Activated naive CD8-positive, alpha-beta T cell (primary cell): ENCODE measurements at regions not wholly inside any gene's neighbourhood (a gene's known extent, or its start where the extent isn't known, plus 50 kb on each side); places are given as distances from the start of the nearest gene placed in this dataset.

Source experiments
- H3K27ac Mint-ChIP-seq: one replicate; pipeline ENCODE4 v1.8.0; 2021; ENCODE audit warnings: mixed read lengths
- H3K27me3 Mint-ChIP-seq: one replicate; pipeline ENCODE4 v1.8.0; 2021; ENCODE audit warnings: mixed read lengths
- H3K36me3 Mint-ChIP-seq: one replicate; pipeline ENCODE4 v1.8.0; 2021; ENCODE audit warnings: mixed read lengths
- H3K4me1 Mint-ChIP-seq: one replicate; pipeline ENCODE4 v1.8.0; 2021; ENCODE audit warnings: low read depth, mixed read lengths
- H3K4me3 Mint-ChIP-seq: one replicate; pipeline ENCODE4 v1.8.0; 2021; ENCODE audit warnings: mild to moderate bottlenecking, mixed read lengths
- H3K9me3 Mint-ChIP-seq: one replicate; pipeline ENCODE4 v1.8.0; 2021; ENCODE audit warnings: low read depth, mixed read lengths

DNA sequence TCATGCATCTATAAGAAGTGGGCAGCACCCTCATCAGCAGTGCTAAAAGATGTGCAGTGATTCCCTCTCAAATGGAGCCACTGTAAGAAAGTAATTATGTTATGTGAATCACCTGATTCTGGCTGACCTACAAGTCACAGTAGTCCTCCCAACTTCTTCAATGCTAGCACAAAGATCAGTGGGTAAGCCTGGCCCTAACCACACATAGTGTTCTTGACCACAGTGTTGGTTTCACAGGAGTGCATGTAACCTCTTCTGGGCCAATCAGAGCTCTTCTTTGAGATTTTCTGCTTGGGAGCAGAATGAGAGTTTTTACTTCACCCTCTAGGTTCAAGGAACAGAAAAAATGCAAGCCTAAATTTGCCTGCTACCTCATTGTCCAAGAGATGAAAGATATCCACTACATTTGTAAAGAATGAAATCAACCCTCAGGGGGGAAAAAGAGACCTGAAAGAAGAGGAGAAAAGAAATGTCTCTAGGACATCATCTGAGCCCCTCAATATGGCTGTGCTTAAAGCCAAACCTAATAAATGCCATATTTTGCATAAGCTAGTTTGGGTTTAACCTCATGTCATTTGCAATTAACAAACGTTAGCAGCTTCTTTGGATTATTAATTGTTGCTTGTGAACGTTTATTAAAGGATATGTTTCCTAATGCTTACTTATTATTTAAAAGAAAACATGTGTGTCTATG lies 65.3 kb upstream of the ADRB2 start:
- Mint-ChIP-seq H3K27ac (no peak overlapping the region), H3K27me3 (peaks cover 11% of the 10 kb centered on the region), H3K4me3 (no peak overlapping the region)

DNA sequence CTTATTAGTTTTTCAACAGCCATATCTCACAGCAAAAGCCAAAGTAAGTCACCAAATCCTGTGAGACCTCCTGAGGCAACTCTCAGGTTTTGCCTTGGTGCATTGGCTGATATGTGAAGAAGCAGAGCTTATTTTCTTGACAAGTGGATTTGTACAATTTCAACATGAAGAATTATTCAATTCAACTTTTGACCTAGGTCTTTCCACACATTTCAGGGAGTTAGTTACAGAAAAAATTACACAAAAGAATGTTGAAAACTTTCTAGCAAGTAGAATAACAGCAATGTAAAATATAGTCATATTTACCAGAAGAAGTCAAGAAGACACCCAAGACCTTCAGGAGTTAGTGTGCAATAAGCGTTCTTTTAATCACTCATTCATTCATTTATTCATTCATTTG lies 62.4 kb upstream of the ADRB2 start:
- peaks cover 12% of the 10 kb centered on the region for H3K27me3 Mint-ChIP-seq
- H3K36me3 Mint-ChIP-seq = no peaks in the 10 kb centered on the region
- no peak overlapping the region for H3K27ac Mint-ChIP-seq
- no peaks in the 10 kb centered on the region for H3K9me3 Mint-ChIP-seq
- H3K4me1 Mint-ChIP-seq = no peaks in the 10 kb centered on the region
- H3K4me3 Mint-ChIP-seq = no peak overlapping the region

More for the DNA sequence above, 65.3 kb upstream of the ADRB2 start:
- Mint-ChIP-seq H3K36me3 (no peaks in the 10 kb centered on the region), H3K9me3 (peaks cover 15% of the 10 kb centered on the region), H3K4me1 (no peaks in the 10 kb centered on the region)

DNA sequence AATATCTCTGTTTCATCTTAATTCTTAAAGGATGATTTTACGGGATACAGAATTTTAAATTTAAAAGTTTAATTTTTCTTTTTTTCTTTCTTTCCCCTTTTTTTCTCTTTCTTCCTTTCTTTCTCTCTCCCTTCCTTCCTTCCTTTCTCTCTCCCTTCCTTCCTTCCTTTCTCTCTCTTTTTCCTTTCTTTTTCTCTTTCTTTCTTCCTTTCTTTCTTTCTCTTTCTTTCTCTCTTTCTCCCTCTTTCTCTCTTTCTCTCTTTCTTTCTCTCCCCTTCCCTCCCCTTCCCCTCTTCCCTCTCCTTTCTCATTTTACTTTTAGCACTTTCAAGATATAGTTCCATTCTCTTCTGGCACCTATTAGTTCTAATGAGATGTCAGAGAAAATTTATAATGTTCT lies 61.4 kb upstream of the ADRB2 start:
- H3K4me1 Mint-ChIP-seq = no peaks in the 10 kb centered on the region
- H3K27ac Mint-ChIP-seq = no peak overlapping the region
- H3K36me3 Mint-ChIP-seq = no peaks in the 10 kb centered on the region
- H3K27me3 Mint-ChIP-seq = peaks cover 11% of the 10 kb centered on the region
- no peak overlapping the region for H3K4me3 Mint-ChIP-seq
- no peaks in the 10 kb centered on the region for H3K9me3 Mint-ChIP-seq

DNA sequence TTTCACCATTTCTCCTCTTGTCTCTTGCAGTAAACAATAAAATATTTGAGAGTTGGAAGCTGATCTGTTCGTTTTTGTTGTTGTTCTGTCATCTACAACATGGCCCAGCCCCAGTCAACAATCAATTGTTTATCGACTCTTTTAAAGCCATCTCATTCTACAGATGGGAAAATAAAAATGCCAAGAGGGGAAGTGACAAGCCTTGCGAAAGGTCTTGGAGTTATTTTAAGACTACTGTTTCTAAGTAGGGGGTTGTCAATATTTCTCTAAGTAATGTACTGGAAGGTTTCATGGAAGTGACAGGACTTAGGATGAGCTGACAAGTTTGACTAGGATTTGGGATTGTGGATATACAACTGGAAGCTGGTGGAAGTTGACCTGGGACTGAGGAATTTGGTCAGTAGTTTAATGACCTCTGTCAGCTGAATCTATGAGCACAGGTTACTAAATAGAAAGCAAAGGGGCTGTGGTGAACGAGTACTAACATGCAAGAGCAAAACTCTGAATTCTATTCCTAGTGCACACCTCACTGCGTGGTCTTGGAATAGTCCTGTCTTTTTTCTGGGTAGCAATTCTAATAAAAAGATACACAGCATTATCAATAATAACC lies 57.5 kb upstream of the ADRB2 start:
- Mint-ChIP-seq H3K27ac (no peak overlapping the region), H3K9me3 (no peaks in the 10 kb centered on the region), H3K36me3 (no peaks in the 10 kb centered on the region), H3K27me3 (peaks cover 16% of the 10 kb centered on the region), H3K4me1 (no peaks in the 10 kb centered on the region), H3K4me3 (no peak overlapping the region)

DNA sequence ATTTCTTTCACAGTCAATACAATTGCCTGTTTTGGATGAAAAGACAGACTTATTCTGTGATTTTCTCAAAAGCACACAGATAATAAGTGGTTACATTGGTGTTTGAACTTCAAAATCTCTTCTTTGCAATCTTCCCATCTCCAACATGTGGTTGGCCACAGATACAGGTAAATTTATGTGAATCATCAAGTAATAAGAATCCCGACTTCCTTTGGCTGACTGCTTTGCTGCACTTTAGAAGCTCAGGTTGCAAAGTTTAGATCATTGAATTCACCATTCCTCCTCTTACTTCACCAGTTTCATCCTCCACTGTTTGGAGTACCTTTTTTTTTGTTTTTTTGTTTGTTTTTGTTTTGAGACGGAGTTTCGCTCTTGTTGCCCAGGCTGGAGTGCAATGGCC lies 56.5 kb upstream of the ADRB2 start:
- Mint-ChIP-seq H3K27me3 (peaks cover 17% of the 10 kb centered on the region), H3K36me3 (no peaks in the 10 kb centered on the region), H3K9me3 (no peaks in the 10 kb centered on the region), H3K4me1 (no peaks in the 10 kb centered on the region), H3K4me3 (no peak overlapping the region), H3K27ac (no peak overlapping the region)

DNA sequence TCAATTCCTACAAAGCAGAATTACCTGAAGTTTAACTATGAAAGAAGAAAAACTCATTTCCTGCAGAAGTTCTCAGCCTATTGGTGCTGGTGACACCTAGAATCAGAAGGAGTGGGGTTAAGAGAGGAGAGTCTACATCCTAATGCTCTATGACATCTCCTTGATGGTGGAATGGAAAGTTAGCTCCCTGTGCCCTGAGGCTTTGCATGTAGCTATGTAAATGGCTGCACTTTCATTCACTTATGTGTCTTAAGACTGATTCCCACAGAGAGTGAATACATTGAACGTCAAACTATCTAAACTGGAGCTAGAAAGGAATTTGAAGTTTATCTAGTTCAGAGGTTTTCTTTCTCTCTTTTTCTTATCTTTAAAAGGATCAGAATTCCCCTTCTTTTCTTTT lies 52.1 kb upstream of the ADRB2 start:
- Mint-ChIP-seq H3K4me1 (no peaks in the 10 kb centered on the region), H3K27ac (no peak overlapping the region), H3K9me3 (no peaks in the 10 kb centered on the region), H3K4me3 (no peak overlapping the region), H3K27me3 (peaks cover 9% of the 10 kb centered on the region), H3K36me3 (no peaks in the 10 kb centered on the region)

DNA sequence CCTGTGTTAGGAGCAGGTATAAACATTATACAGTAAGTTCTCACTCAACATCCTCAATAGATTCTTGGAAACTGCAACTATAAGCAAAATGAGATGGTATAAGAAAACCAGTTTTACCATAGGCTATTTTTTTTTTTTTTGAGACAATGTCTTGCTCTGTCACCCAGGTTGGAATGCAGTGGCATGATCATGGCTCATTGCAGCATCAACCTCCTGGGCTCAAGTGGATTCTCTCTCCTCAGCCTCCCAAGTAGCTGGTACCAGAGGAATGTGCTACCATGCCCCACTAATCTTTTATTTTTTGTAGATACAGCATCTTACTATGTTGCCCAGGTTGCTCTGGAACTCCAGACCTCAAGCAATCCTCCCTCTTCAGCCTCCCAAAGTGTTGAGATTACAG lies 50.1 kb upstream of the ADRB2 start:
- Mint-ChIP-seq H3K27me3 (peaks cover 7% of the 10 kb centered on the region), H3K4me3 (no peak overlapping the region), H3K36me3 (no peaks in the 10 kb centered on the region), H3K27ac (no peak overlapping the region), H3K4me1 (no peaks in the 10 kb centered on the region), H3K9me3 (no peaks in the 10 kb centered on the region)
